ENCODE measurements at regions not wholly inside any gene's neighbourhood (a gene's known extent, or its start where the extent isn't known, plus 50 kb on each side); places are given as distances from the start of the nearest gene placed in this dataset.

- ATAC-seq (ENCODE audit: low read depth): no peak
- POLR2A ChIA-PET: no interaction called here
- Mint-ChIP-seq H3K36me3 (no peaks in the 10 kb centered on the region), H3K9me3 (no peaks in the 10 kb centered on the region), H3K27ac (no peak overlapping the region), H3K4me1 (no peaks in the 10 kb centered on the region), H3K4me3 (no peak overlapping the region), H3K27me3 (peaks cover 2% of the 10 kb centered on the region)
- no peak for DNase-seq
Observed at GRCh38 chr1:232566093-232566492, 63.8 kb downstream of the SIPA1L2 start.

- H3K27ac Mint-ChIP-seq: no peak overlapping the region
- DNase-seq (no peak), ATAC-seq (ENCODE audit: low read depth) (no peak)
- no peaks in the 10 kb centered on the region for H3K36me3 Mint-ChIP-seq
- H3K9me3 Mint-ChIP-seq: no peaks in the 10 kb centered on the region
- no peak overlapping the region for H3K4me3 Mint-ChIP-seq
- POLR2A ChIA-PET: no interaction called here
- no peaks in the 10 kb centered on the region for H3K4me1 Mint-ChIP-seq
- H3K27me3 Mint-ChIP-seq: peaks cover 2% of the 10 kb centered on the region
Observed at GRCh38 chr1:232562855-232563510, 67.0 kb downstream of the SIPA1L2 start.

GRCh38 chr1:232561381-232561780 lies 68.6 kb downstream of the SIPA1L2 start:
- Mint-ChIP-seq H3K36me3 (no peaks in the 10 kb centered on the region), H3K27me3 (peaks cover 5% of the 10 kb centered on the region), H3K4me1 (no peaks in the 10 kb centered on the region), H3K9me3 (no peaks in the 10 kb centered on the region), H3K27ac (no peak overlapping the region), H3K4me3 (no peak overlapping the region)
- POLR2A ChIA-PET: no interaction called here
- no peak for ATAC-seq (ENCODE audit: low read depth)
- DNase-seq: no peak

GRCh38 chr1:232560940-232561339 lies 69.0 kb downstream of the SIPA1L2 start:
- Mint-ChIP-seq H3K27me3 (peaks cover 5% of the 10 kb centered on the region), H3K27ac (no peak overlapping the region), H3K36me3 (no peaks in the 10 kb centered on the region), H3K9me3 (no peaks in the 10 kb centered on the region), H3K4me1 (no peaks in the 10 kb centered on the region), H3K4me3 (no peak overlapping the region)
- no peak for DNase-seq
- no peak for ATAC-seq (ENCODE audit: low read depth)
- POLR2A ChIA-PET: no interaction called here

- H3K9me3 Mint-ChIP-seq: no peaks in the 10 kb centered on the region
- H3K36me3 Mint-ChIP-seq: no peaks in the 10 kb centered on the region
- H3K4me1 Mint-ChIP-seq: no peaks in the 10 kb centered on the region
- DNase-seq (no peak), ATAC-seq (ENCODE audit: low read depth) (no peak)
- peaks cover 7% of the 10 kb centered on the region for H3K27me3 Mint-ChIP-seq
- H3K4me3 Mint-ChIP-seq: no peak overlapping the region
- no peak overlapping the region for H3K27ac Mint-ChIP-seq
- POLR2A ChIA-PET: no interaction called here
Observed at GRCh38 chr1:232558954-232559353, 71.0 kb downstream of the SIPA1L2 start.

- H3K27me3 Mint-ChIP-seq: peaks cover 4% of the 10 kb centered on the region
- H3K27ac Mint-ChIP-seq: no peak overlapping the region
- H3K4me1 Mint-ChIP-seq: no peaks in the 10 kb centered on the region
- no peaks in the 10 kb centered on the region for H3K36me3 Mint-ChIP-seq
- DNase-seq (no peak), ATAC-seq (ENCODE audit: low read depth) (no peak)
- H3K9me3 Mint-ChIP-seq: no peaks in the 10 kb centered on the region
- POLR2A ChIA-PET: no interaction called here
- no peak overlapping the region for H3K4me3 Mint-ChIP-seq
Observed at GRCh38 chr1:232557502-232558191, 72.3 kb downstream of the SIPA1L2 start.

GRCh38 chr1:232557096-232557495 lies 72.8 kb downstream of the SIPA1L2 start:
- Mint-ChIP-seq H3K4me1 (no peaks in the 10 kb centered on the region), H3K27me3 (peaks cover 4% of the 10 kb centered on the region), H3K27ac (no peak overlapping the region), H3K36me3 (no peaks in the 10 kb centered on the region), H3K4me3 (no peak overlapping the region), H3K9me3 (no peaks in the 10 kb centered on the region)
- ATAC-seq (ENCODE audit: low read depth) (no peak), DNase-seq (no peak)
- POLR2A ChIA-PET: no interaction called here

GRCh38 chr1:232556351-232556750 lies 73.6 kb downstream of the SIPA1L2 start:
- no peaks in the 10 kb centered on the region for H3K9me3 Mint-ChIP-seq
- no peak for ATAC-seq (ENCODE audit: low read depth)
- peaks cover 4% of the 10 kb centered on the region for H3K27me3 Mint-ChIP-seq
- no peak overlapping the region for H3K27ac Mint-ChIP-seq
- no peak for DNase-seq
- H3K36me3 Mint-ChIP-seq: no peaks in the 10 kb centered on the region
- no peak overlapping the region for H3K4me3 Mint-ChIP-seq
- POLR2A ChIA-PET: no interaction called here
- H3K4me1 Mint-ChIP-seq: no peaks in the 10 kb centered on the region

- no peak overlapping the region for H3K4me3 Mint-ChIP-seq
- H3K9me3 Mint-ChIP-seq: no peaks in the 10 kb centered on the region
- no peaks in the 10 kb centered on the region for H3K36me3 Mint-ChIP-seq
- peaks cover 4% of the 10 kb centered on the region for H3K27me3 Mint-ChIP-seq
- ATAC-seq (ENCODE audit: low read depth) (no peak), DNase-seq (no peak)
- H3K4me1 Mint-ChIP-seq: no peaks in the 10 kb centered on the region
- POLR2A ChIA-PET: no interaction called here
- no peak overlapping the region for H3K27ac Mint-ChIP-seq
Observed at GRCh38 chr1:232555494-232556210, 74.3 kb downstream of the SIPA1L2 start.

- ATAC-seq (ENCODE audit: low read depth) (no peak), DNase-seq (no peak)
- Mint-ChIP-seq H3K27ac (no peak overlapping the region), H3K36me3 (no peaks in the 10 kb centered on the region), H3K9me3 (no peaks in the 10 kb centered on the region), H3K27me3 (peaks cover 4% of the 10 kb centered on the region), H3K4me3 (no peak overlapping the region), H3K4me1 (no peaks in the 10 kb centered on the region)
- POLR2A ChIA-PET: no interaction called here
Observed at GRCh38 chr1:232554409-232554808, 75.5 kb downstream of the SIPA1L2 start.

GRCh38 chr1:232553809-232554208 lies 76.1 kb downstream of the SIPA1L2 start:
- POLR2A ChIA-PET: no interaction called here
- Mint-ChIP-seq H3K4me1 (no peaks in the 10 kb centered on the region), H3K27ac (no peak overlapping the region), H3K4me3 (no peak overlapping the region), H3K9me3 (no peaks in the 10 kb centered on the region), H3K27me3 (peaks cover 7% of the 10 kb centered on the region), H3K36me3 (no peaks in the 10 kb centered on the region)
- no peak for DNase-seq
- no peak for ATAC-seq (ENCODE audit: low read depth)

GRCh38 chr1:232553050-232553754 lies 76.7 kb downstream of the SIPA1L2 start:
- ATAC-seq (ENCODE audit: low read depth): no peak
- H3K27me3 Mint-ChIP-seq: peaks cover 12% of the 10 kb centered on the region
- POLR2A ChIA-PET: no interaction called here
- no peak overlapping the region for H3K27ac Mint-ChIP-seq
- no peak overlapping the region for H3K4me3 Mint-ChIP-seq
- H3K36me3 Mint-ChIP-seq: no peaks in the 10 kb centered on the region
- DNase-seq: no peak
- H3K4me1 Mint-ChIP-seq: no peaks in the 10 kb centered on the region
- H3K9me3 Mint-ChIP-seq: no peaks in the 10 kb centered on the region

GRCh38 chr1:232551386-232551785 lies 78.5 kb downstream of the SIPA1L2 start:
- POLR2A ChIA-PET: no interaction called here
- Mint-ChIP-seq H3K4me3 (no peak overlapping the region), H3K4me1 (no peaks in the 10 kb centered on the region), H3K36me3 (no peaks in the 10 kb centered on the region), H3K27ac (no peak overlapping the region), H3K27me3 (peaks cover 10% of the 10 kb centered on the region), H3K9me3 (no peaks in the 10 kb centered on the region)
- ATAC-seq (ENCODE audit: low read depth) (no peak), DNase-seq (no peak)

- Mint-ChIP-seq H3K36me3 (no peaks in the 10 kb centered on the region), H3K27ac (no peak overlapping the region), H3K4me1 (no peaks in the 10 kb centered on the region), H3K9me3 (no peaks in the 10 kb centered on the region), H3K4me3 (no peak overlapping the region), H3K27me3 (peaks cover 13% of the 10 kb centered on the region)
- ATAC-seq (ENCODE audit: low read depth) (no peak), DNase-seq (no peak)
- POLR2A ChIA-PET: no interaction called here
Observed at GRCh38 chr1:232550007-232550406, 79.9 kb downstream of the SIPA1L2 start.

Measured in activated naive CD8-positive, alpha-beta T cell treated with anti-CD3 and anti-CD28 coated beads, Interleukin-2, amount 10 ng/mL, durations not matched to agents 7 days and 5 days (primary cell).